Right renal pelvis (tissue), 4 donors: ENCODE measurements at regions not wholly inside any gene's neighbourhood (a gene's known extent, or its start where the extent isn't known, plus 50 kb on each side); places are given as distances from the start of the nearest gene placed in this dataset.

ENCODE experiments used
- DNase-seq, 4 donors: peaks; one replicate each; pipeline ENCODE4 v3.0.0-alpha.2; 2013; ENCODE audit warnings: low read depth in 4 of 4, low spot score in 3 of 4, missing footprints in 1 of 4

- DNase-seq: peak in 1 of 4 donors; percentile 18
These were observed 50.0 kb downstream of the PABIR2 start for GRCh38 chrX:134747006-134747405.

GRCh38 chrX:134746410-134746785, 50.6 kb downstream of the PABIR2 start:
- DNase-seq: no peak

GRCh38 chrX:134745636-134746409, 51.2 kb downstream of the PABIR2 start:
- DNase-seq: no peak

- no peak for DNase-seq
These were observed 53.9 kb downstream of the PABIR2 start for GRCh38 chrX:134743091-134743490.

- DNase-seq: no peak
These were observed 54.4 kb downstream of the PABIR2 start for GRCh38 chrX:134742573-134742972.

GRCh38 chrX:134741746-134742145, 55.3 kb downstream of the PABIR2 start:
- DNase-seq: no peak

GRCh38 chrX:134738986-134739740, 57.8 kb downstream of the PABIR2 start:
- no peak for DNase-seq

- no peak for DNase-seq
These were observed 58.6 kb downstream of the PABIR2 start for GRCh38 chrX:134738445-134738844.

- no peak for DNase-seq
These were observed 59.2 kb downstream of the PABIR2 start for GRCh38 chrX:134737721-134738369.

GRCh38 chrX:134737061-134737460, 59.9 kb downstream of the PABIR2 start:
- DNase-seq: no peak

- no peak for DNase-seq
These were observed 60.6 kb downstream of the PABIR2 start for GRCh38 chrX:134736356-134736755.

GRCh38 chrX:134735015-134735414, 62.0 kb downstream of the PABIR2 start:
- DNase-seq: no peak

- no peak for DNase-seq
These were observed 62.5 kb downstream of the PABIR2 start for GRCh38 chrX:134734466-134734952.

GRCh38 chrX:134733591-134733990, 63.4 kb downstream of the PABIR2 start:
- DNase-seq: no peak

- DNase-seq: no peak
These were observed 64.3 kb downstream of the PABIR2 start for GRCh38 chrX:134732676-134733075.

- DNase-seq: no peak
These were observed 64.9 kb downstream of the PABIR2 start for GRCh38 chrX:134732152-134732551.

GRCh38 chrX:134727363-134727762, 69.1 kb upstream of the PLAC1 start:
- no peak for DNase-seq

- no peak for DNase-seq
These were observed 66.9 kb upstream of the PLAC1 start for GRCh38 chrX:134725103-134725690.

GRCh38 chrX:134721766-134722532, 63.7 kb upstream of the PLAC1 start:
- no peak for DNase-seq

GRCh38 chrX:134718966-134719317, 60.7 kb upstream of the PLAC1 start:
- no peak for DNase-seq
